ENCODE measurements at regions not wholly inside any gene's neighbourhood (a gene's known extent, or its start where the extent isn't known, plus 50 kb on each side); places are given as distances from the start of the nearest gene placed in this dataset.
A peak's percentile ranks its signal among the peaks of the same experiment; 100 is the strongest.

- Histone ChIP-seq H3K9ac (ENCODE audit: low read depth, low read length) (no peak overlapping the region), H3K27ac (ENCODE audit: insufficient read depth, low read length) (peak overlapping the region; percentile 51; the same call in 1 of the 2 replicates), H2BK5ac (ENCODE audit: low read depth, low read length, poor library complexity, severe bottlenecking) (peak overlapping the region; percentile 84), H4K5ac (ENCODE audit: low read depth, low read length) (peak overlapping the region; percentile 64; the same call in 1 of the 2 replicates), H2BK15ac (ENCODE audit: low read depth, low read length) (peak overlapping the region; percentile 90; the same call in 2 of the 3 replicates), H3K56ac (ENCODE audit: extremely low read depth, insufficient read depth, low read length) (no peak overlapping the region), H3K9me1 (ENCODE audit: insufficient read depth, low read length) (peaks cover 2% of the 10 kb centered on the region), H2BK120ac (ENCODE audit: low read depth, low read length) (peak overlapping the region; percentile 87), H2BK20ac (ENCODE audit: low read depth, low read length) (peak overlapping the region; percentile 89), H4K8ac (ENCODE audit: low read depth in 2 of 2, low read length in 2 of 2) (peak overlapping the region; percentile 4 to 67), H3K4me3 (ENCODE audit: insufficient read depth, low read depth, low read length) (no peak overlapping the region), H2AFZ (replicated peaks; ENCODE audit: low read length, poor library complexity) (peak overlapping the region; percentile 80), H3K9me3 (ENCODE audit: control insufficient read depth, insufficient read depth, low read length) (no peaks in the 10 kb centered on the region), H2AK9ac (replicated peaks; ENCODE audit: low read depth, low read length, poor library complexity) (peak overlapping the region; percentile 71), H3K36me3 (ENCODE audit: control insufficient read depth, insufficient read depth, low read length) (no peaks in the 10 kb centered on the region), H4K91ac (ENCODE audit: insufficient read depth, low read depth, low read length) (peak overlapping the region; percentile 53), H3K79me1 (ENCODE audit: low read depth in 1 of 2, low read length in 2 of 2) (peaks cover 0 to 9% of the 10 kb centered on the region in 2 experiments; a peak in 2 of 4 replicates), H3K27me3 (ENCODE audit: control insufficient read depth, insufficient read depth, low read length) (no peaks in the 10 kb centered on the region), H4K20me1 (ENCODE audit: insufficient read depth, low read length) (no peaks in the 10 kb centered on the region), H3K18ac (ENCODE audit: low read depth, low read length) (peak overlapping the region; percentile 45), H3K4me1 (ENCODE audit: control insufficient read depth, insufficient read depth, low read length) (peaks cover 15% of the 10 kb centered on the region), H3K4ac (ENCODE audit: low read depth, low read length) (peak overlapping the region; percentile 79), H2AK5ac (ENCODE audit: low read depth, low read length) (no peak overlapping the region), H3K14ac (replicated peaks; ENCODE audit: low read depth, low read length) (peak overlapping the region; percentile 83), H3K23ac (ENCODE audit: low read depth, low read length) (peak overlapping the region; percentile 62; the same call in 1 of the 2 replicates), H3K4me2 (ENCODE audit: low read depth, low read length) (peak overlapping the region; percentile 32)
- WGBS, 2 experiments (ENCODE audit: extremely low coverage in 2 of 2, insufficient read length in 1 of 2), result 0% methylated on average over 1 of the region's 10 CpGs; no CpG with 5 or more reads in 1 of the 2 experiments
- ATAC-seq (ENCODE audit: low read depth) (peak; percentile 33), DNase-seq (peak; percentile 30)
- dilution Hi-C loops (cut with HindIII; ENCODE audit: low sequenced_read_pairs, unreplicated experiment), result no loop called here
- no TSS peak for BruUV-seq (replicated peaks)
- CTCF ChIA-PET, result interaction anchor here (0.5 to 1.2 kb wide), 4 partner anchors 13 to 263 kb away, joined by 3 to 4 read pairs (median 3); no protein-coding TSS in a partner anchor
- POLR2A ChIA-PET (ENCODE audit: unreplicated experiment), result no interaction called here
- intact Hi-C loops (cut with micrococcal nuclease), result no loop called here
- in situ Hi-C loops (cut with MboI; ENCODE audit: low sequenced_read_pairs), result no loop called here
- TF ChIP-seq MAZ (IDR thresholded peaks at IDR 0.05; ENCODE audit: borderline replicate concordance, low read depth, low read length) (no peak), RFX5 (IDR thresholded peaks at IDR 0.05; ENCODE audit: low read depth, low read length) (no peak), RAD21 (IDR thresholded peaks at IDR 0.05; ENCODE audit: low read length) (no peak), POLR2A (IDR thresholded peaks at IDR 0.05; ENCODE audit: low read depth, low read length) (no peak), NFE2L2 (IDR thresholded peaks at IDR 0.05; ENCODE audit: low read depth, low read length) (no peak), USF2 (IDR thresholded peaks at IDR 0.05; ENCODE audit: low read depth, low read length) (no peak), MAFK (IDR thresholded peaks at IDR 0.05; ENCODE audit: low read depth, low read length) (no peak), CTCF (conservative IDR thresholded peaks at IDR 0.05; ENCODE audit: low read depth, low read length) (no peak), MXI1 (IDR thresholded peaks at IDR 0.05; ENCODE audit: borderline replicate concordance, low read depth, low read length) (no peak), BHLHE40 (IDR thresholded peaks at IDR 0.05; ENCODE audit: low read depth, low read length) (no peak), CEBPB (IDR thresholded peaks at IDR 0.05; ENCODE audit: low read depth, low read length) (no peak), SMC3 (IDR thresholded peaks at IDR 0.05; ENCODE audit: low read depth, low read length) (no peak), CHD1 (IDR thresholded peaks at IDR 0.05; ENCODE audit: low read depth, low read length) (no peak), FOS (IDR thresholded peaks at IDR 0.05; ENCODE audit: low read depth, low read length) (no peak)
- TF ChIP-seq, protein P1, sequence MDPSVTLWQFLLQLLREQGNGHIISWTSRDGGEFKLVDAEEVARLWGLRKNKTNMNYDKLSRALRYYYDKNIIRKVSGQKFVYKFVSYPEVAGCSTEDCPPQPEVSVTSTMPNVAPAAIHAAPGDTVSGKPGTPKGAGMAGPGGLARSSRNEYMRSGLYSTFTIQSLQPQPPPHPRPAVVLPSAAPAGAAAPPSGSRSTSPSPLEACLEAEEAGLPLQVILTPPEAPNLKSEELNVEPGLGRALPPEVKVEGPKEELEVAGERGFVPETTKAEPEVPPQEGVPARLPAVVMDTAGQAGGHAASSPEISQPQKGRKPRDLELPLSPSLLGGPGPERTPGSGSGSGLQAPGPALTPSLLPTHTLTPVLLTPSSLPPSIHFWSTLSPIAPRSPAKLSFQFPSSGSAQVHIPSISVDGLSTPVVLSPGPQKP (IDR thresholded peaks at IDR 0.05; ENCODE audit: borderline replicate concordance, low read depth, low read length), result no peak
Measured at GRCh38 chr20:53872561-53873229, 197.7 kb downstream of the BCAS1 start.

All from IMR-90 (cell line).